Epithelial cell of proximal tubule (primary cell): ENCODE measurements at regions not wholly inside any gene's neighbourhood (a gene's known extent, or its start where the extent isn't known, plus 50 kb on each side); places are given as distances from the start of the nearest gene placed in this dataset.
"Not testable (repeated sequence)": the region's sequence is repeated elsewhere in the genome, so short reads cannot be mapped to it uniquely, and the experiment has no call there.

Experiments used
- DNase-seq: peaks from one replicate; pipeline ENCODE4 v3.0.0-alpha.2; 2011; ENCODE audit warnings: low read depth
- H3K4me3 ChIP-seq: 2 replicates; pipeline ENCODE4 v1.5.1; 2011; ENCODE audit warnings: low read depth, mild to moderate bottlenecking, low read length
- TF ChIP-seq, protein P1 (sequence below): conservative IDR thresholded peaks from 2 replicates; pipeline ENCODE4 v1.5.1; 2012; ENCODE audit warnings: low read depth, mild to moderate bottlenecking, low read length

DNA sequence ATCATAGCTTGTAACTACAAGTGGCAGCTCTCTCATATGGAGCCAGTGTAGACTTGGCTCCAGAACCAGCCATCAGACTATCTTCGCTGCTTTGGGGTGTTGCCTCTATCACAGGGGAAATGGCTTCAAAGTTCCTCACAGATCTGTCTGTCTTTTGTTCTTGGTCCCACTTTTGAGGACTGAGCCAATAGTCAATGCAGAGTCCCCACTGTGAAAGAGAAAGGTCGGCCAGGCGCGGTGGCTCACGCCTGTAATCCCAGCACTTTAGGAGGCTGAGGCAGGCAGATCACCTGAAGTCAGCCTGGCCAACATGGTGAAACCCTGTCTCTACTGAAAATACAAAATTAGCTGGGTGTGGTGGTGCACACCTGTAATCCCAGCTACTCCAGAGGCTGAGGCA lies 86.9 kb upstream of the FZD7 start:
- not testable (repeated sequence) for DNase-seq, H3K4me3 ChIP-seq

DNA sequence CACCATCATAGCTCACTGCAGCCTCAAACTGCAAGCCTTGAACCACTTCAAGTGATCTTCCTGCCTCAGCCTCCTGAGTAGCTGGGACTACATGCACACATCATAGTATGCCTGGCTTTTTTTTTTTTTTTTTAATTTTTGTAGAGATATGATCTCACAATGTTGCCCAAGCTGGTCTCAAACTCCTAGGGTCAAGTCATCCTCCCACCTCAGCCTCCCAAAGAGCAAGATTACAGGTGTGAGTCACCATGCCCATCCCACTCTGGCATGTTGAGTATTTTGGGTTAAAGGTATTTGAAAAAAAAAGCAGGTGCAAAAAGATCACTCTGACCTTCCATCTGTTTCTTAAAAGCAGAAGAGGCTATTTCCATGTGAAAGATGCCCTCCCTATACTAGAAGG lies 86.4 kb upstream of the FZD7 start:
- H3K4me3 ChIP-seq: no peak overlapping the region
- TF ChIP-seq, protein P1, sequence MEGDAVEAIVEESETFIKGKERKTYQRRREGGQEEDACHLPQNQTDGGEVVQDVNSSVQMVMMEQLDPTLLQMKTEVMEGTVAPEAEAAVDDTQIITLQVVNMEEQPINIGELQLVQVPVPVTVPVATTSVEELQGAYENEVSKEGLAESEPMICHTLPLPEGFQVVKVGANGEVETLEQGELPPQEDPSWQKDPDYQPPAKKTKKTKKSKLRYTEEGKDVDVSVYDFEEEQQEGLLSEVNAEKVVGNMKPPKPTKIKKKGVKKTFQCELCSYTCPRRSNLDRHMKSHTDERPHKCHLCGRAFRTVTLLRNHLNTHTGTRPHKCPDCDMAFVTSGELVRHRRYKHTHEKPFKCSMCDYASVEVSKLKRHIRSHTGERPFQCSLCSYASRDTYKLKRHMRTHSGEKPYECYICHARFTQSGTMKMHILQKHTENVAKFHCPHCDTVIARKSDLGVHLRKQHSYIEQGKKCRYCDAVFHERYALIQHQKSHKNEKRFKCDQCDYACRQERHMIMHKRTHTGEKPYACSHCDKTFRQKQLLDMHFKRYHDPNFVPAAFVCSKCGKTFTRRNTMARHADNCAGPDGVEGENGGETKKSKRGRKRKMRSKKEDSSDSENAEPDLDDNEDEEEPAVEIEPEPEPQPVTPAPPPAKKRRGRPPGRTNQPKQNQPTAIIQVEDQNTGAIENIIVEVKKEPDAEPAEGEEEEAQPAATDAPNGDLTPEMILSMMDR: no peak
- no peak for DNase-seq

DNA sequence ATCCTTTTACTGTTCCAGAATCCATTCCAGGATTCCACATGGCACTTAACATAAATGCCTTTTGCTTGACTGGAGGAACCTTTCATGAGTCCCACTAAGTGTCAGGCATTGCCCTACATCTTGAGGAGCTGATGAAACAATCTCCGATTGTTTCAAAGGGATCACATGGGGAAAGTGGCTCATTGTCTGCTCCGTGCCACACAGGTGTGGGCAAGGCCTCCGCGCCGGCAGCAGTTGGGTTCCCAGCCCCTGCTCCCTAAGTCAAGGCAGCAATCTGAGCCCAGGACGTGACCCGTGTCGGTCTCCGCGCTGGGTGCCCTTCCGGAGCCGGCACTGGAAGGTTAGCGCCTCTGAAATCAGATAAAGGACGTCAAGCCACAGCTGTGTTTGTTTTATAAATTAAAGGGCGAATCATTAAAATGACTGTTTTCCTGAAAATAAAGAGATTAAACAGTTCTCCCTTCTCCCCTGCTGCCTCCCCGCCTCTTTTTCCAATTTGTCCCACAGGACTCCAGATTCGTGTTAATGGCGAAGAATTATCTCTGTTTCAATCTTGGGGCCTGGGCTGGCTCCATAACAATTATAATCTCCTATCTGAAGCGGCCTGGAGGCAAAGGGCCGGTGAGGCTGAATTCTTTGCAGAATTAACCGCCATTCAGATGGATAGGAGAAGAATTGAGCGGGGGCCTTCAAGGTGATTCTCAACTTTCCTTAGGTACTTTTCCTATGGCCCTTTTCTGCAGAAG lies 84.3 kb upstream of the FZD7 start:
- no peak overlapping the region for H3K4me3 ChIP-seq
- no peak for DNase-seq
- TF ChIP-seq, protein P1: no peak

DNA sequence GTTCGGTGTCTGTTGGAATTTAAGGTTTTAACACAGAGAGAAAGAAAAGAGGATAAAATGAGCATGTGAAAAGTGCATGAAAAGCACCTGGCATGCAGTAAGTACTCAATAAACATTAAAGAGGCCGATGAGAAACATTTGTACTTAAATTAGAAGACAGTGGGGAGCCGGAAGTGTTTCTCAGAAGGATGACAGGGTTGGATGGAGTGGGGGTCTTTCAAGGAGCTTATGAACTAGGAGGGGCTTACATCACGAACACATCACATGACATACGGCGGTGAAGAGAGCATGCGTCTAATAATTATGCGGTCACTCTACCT lies 83.8 kb upstream of the FZD7 start:
- no peak for DNase-seq
- no peak overlapping the region for H3K4me3 ChIP-seq
- TF ChIP-seq, protein P1: no peak

DNA sequence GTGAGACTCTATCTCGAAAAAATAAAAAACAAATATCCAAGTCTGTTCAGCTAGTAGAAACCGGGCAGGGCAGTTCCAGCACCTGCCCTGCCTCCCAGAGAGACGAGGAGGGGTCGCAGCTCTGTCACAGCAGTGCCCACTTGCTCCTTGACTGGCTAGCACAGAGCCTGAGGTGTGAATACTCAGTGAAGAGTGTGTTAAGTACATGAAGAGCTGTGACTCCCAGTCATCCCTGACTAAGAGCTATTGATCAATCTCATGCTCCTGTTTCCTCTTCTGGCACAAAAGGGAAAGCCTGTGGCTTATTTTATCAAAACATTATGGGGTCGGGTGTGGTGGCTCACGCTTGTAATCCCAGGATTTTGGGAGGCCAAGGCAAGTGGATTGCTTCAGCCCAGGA lies 83.0 kb upstream of the FZD7 start:
- H3K4me3 ChIP-seq: no peak overlapping the region
- no peak for DNase-seq
- TF ChIP-seq, protein P1: no peak

DNA sequence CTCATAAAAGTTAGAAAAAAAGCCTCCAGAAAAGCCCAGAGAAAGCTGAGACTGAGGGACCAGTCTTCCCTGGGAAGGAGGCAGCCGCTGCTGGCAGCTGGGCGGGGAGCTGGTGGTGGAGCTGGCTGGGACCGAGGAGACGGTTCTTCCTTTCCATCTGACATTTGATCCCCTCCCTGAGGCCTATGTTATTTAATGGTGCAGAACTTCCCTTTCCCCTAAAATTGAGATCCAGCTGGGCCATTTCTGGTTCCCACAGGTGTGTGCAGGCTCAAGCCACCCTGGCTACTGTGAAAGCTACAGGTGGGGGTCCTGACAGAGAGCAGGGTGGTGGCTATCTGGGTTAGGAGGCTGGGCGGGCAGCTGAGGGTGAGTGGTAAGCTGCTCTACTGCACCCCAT lies 81.5 kb upstream of the FZD7 start:
- H3K4me3 ChIP-seq: no peak overlapping the region
- TF ChIP-seq, protein P1: no peak
- no peak for DNase-seq

DNA sequence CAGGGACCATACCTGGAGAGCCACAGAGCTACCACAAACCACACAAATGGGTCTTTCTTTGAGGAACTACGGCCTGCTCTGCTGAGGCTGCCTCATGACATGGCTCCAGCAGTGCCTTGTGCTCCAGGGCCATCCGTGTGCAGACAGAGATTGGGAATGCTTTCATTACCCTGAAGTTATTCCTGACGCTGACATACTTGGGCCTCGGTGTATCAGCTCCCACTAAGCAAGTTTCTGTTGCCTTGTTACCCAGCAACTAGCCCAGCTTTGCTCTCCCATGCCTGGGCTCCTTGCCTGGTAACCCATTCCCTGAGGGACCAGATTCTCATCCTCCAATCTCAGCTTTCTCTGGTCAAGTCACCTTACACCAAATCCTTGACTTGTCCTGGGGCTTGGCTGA lies 80.3 kb upstream of the FZD7 start:
- H3K4me3 ChIP-seq: no peak overlapping the region
- TF ChIP-seq, protein P1: no peak
- DNase-seq: no peak
